ENCODE measurements at regions not wholly inside any gene's neighbourhood (a gene's known extent, or its start where the extent isn't known, plus 50 kb on each side); places are given as distances from the start of the nearest gene placed in this dataset.

GRCh38 chr7:153930696-153931095 is 121.5 kb upstream of the DPP6 start:
- TF ChIP-seq EP300 (IDR thresholded peaks at IDR 0.05; ENCODE audit: borderline replicate concordance) (no peak), MAX (IDR thresholded peaks at IDR 0.05) (no peak), USF1 (IDR thresholded peaks at IDR 0.05) (no peak), CREB1 (IDR thresholded peaks at IDR 0.05; ENCODE audit: low read depth) (no peak), REST (IDR thresholded peaks at IDR 0.05; ENCODE audit: low read depth) (no peak), FOXM1 (IDR thresholded peaks at IDR 0.05; ENCODE audit: borderline replicate concordance, low read depth) (no peak)

GRCh38 chr7:153934048-153934447 is 118.2 kb upstream of the DPP6 start:
- TF ChIP-seq USF1 (IDR thresholded peaks at IDR 0.05) (no peak), TCF12 (IDR thresholded peaks at IDR 0.05; ENCODE audit: low read depth) (no peak), YY1 (IDR thresholded peaks at IDR 0.05; ENCODE audit: low read depth) (no peak), TAF1 (IDR thresholded peaks at IDR 0.05; ENCODE audit: low read depth) (no peak), MAX (IDR thresholded peaks at IDR 0.05) (no peak), TEAD4 (IDR thresholded peaks at IDR 0.05) (no peak), FOXM1 (IDR thresholded peaks at IDR 0.05; ENCODE audit: borderline replicate concordance, low read depth) (no peak), RAD21 (IDR thresholded peaks at IDR 0.05; ENCODE audit: low read depth) (no peak), EGR1 (IDR thresholded peaks at IDR 0.05) (no peak), CEBPB (IDR thresholded peaks at IDR 0.05) (no peak), EP300 (IDR thresholded peaks at IDR 0.05; ENCODE audit: borderline replicate concordance) (no peak), NFIC (IDR thresholded peaks at IDR 0.05) (no peak), CREB1 (IDR thresholded peaks at IDR 0.05; ENCODE audit: low read depth) (no peak), REST (IDR thresholded peaks at IDR 0.05; ENCODE audit: low read depth) (no peak), ZBTB7A (IDR thresholded peaks at IDR 0.05; ENCODE audit: low read depth) (no peak)

GRCh38 chr7:153934629-153935028 is 117.6 kb upstream of the DPP6 start:
- TF ChIP-seq TAF1 (IDR thresholded peaks at IDR 0.05; ENCODE audit: low read depth), result no peak
- no peak for TF ChIP-seq RAD21 (IDR thresholded peaks at IDR 0.05; ENCODE audit: low read depth)
- TF ChIP-seq NFIC (IDR thresholded peaks at IDR 0.05), result no peak
- no peak for TF ChIP-seq CREB1 (IDR thresholded peaks at IDR 0.05; ENCODE audit: low read depth)
- no peak for TF ChIP-seq TEAD4 (IDR thresholded peaks at IDR 0.05)
- TF ChIP-seq REST (IDR thresholded peaks at IDR 0.05; ENCODE audit: low read depth), result no peak
- TF ChIP-seq MAX (IDR thresholded peaks at IDR 0.05), result no peak
- TF ChIP-seq YY1 (IDR thresholded peaks at IDR 0.05; ENCODE audit: low read depth), result no peak
- TF ChIP-seq FOXM1 (IDR thresholded peaks at IDR 0.05; ENCODE audit: borderline replicate concordance, low read depth), result no peak
- no peak for TF ChIP-seq CEBPB (IDR thresholded peaks at IDR 0.05)
- TF ChIP-seq ZBTB7A (IDR thresholded peaks at IDR 0.05; ENCODE audit: low read depth), result no peak
- TF ChIP-seq EGR1 (IDR thresholded peaks at IDR 0.05), result no peak
- TF ChIP-seq TCF12 (IDR thresholded peaks at IDR 0.05; ENCODE audit: low read depth), result no peak

- no peak for TF ChIP-seq USF1 (IDR thresholded peaks at IDR 0.05)
- no peak for TF ChIP-seq ZBTB7A (IDR thresholded peaks at IDR 0.05; ENCODE audit: low read depth)
- no peak for TF ChIP-seq MAX (IDR thresholded peaks at IDR 0.05)
- no peak for TF ChIP-seq EGR1 (IDR thresholded peaks at IDR 0.05)
- no peak for TF ChIP-seq FOXM1 (IDR thresholded peaks at IDR 0.05; ENCODE audit: borderline replicate concordance, low read depth)
- no peak for TF ChIP-seq CEBPB (IDR thresholded peaks at IDR 0.05)
- TF ChIP-seq YY1 (IDR thresholded peaks at IDR 0.05; ENCODE audit: low read depth), result no peak
- TF ChIP-seq TEAD4 (IDR thresholded peaks at IDR 0.05), result no peak
- TF ChIP-seq CREB1 (IDR thresholded peaks at IDR 0.05; ENCODE audit: low read depth), result no peak
- TF ChIP-seq TAF1 (IDR thresholded peaks at IDR 0.05; ENCODE audit: low read depth), result no peak
These were observed 117.1 kb upstream of the DPP6 start for GRCh38 chr7:153935095-153935494.
